ENCODE measurements at regions not wholly inside any gene's neighbourhood (a gene's known extent, or its start where the extent isn't known, plus 50 kb on each side); places are given as distances from the start of the nearest gene placed in this dataset.

- Histone ChIP-seq H3K9me3 (ENCODE audit: control insufficient read depth, insufficient read depth, low read depth, low read length) (no peaks in the 10 kb centered on the region), H3K4me3 (replicated peaks in 1 of 4; ENCODE audit: control extremely low read depth in 1 of 4, insufficient read depth in 1 of 4, low read depth in 3 of 4, low read length in 4 of 4) (no peak overlapping the region), H3K4me2 (ENCODE audit: extremely low read depth, insufficient read depth, low read length) (no peak overlapping the region), H2AFZ (ENCODE audit: low read length) (no peak overlapping the region), H4K20me1 (ENCODE audit: control insufficient read depth, extremely low read depth, insufficient read depth, low read length) (no peaks in the 10 kb centered on the region), H3K27ac (ENCODE audit: insufficient read depth, low read length) (no peak overlapping the region), H3K79me2 (ENCODE audit: control insufficient read depth, insufficient read depth, low read length) (no peaks in the 10 kb centered on the region), H3K36me3 (ENCODE audit: control insufficient read depth, insufficient read depth, low read length) (no peaks in the 10 kb centered on the region), H3K9ac (ENCODE audit: insufficient read depth, low read length) (no peak overlapping the region), H3K27me3 (ENCODE audit: control insufficient read depth, insufficient read depth, low read length) (no peaks in the 10 kb centered on the region), H3K4me1 (ENCODE audit: control insufficient read depth, extremely low read depth, insufficient read depth, low read length) (no peaks in the 10 kb centered on the region)
- TF ChIP-seq EZH2 (IDR thresholded peaks at IDR 0.05; ENCODE audit: low read length, missing control alignments) (no peak), CTCF (conservative IDR thresholded peaks at IDR 0.05 in 1 of 2, IDR thresholded peaks at IDR 0.05 in 1 of 2; ENCODE audit: low read depth in 1 of 2, low read length in 2 of 2) (no peak)
- no peak for DNase-seq (ENCODE audit: low read depth in 2 of 2)
These were observed 65.8 kb upstream of the SOX4 start for GRCh38 chr6:21527731-21528130.

- Histone ChIP-seq H3K9me3 (ENCODE audit: control insufficient read depth, insufficient read depth, low read depth, low read length) (no peaks in the 10 kb centered on the region), H4K20me1 (ENCODE audit: control insufficient read depth, extremely low read depth, insufficient read depth, low read length) (no peaks in the 10 kb centered on the region), H3K27ac (ENCODE audit: insufficient read depth, low read length) (no peak overlapping the region), H3K4me2 (ENCODE audit: extremely low read depth, insufficient read depth, low read length) (no peak overlapping the region), H2AFZ (ENCODE audit: low read length) (no peak overlapping the region), H3K4me1 (ENCODE audit: control insufficient read depth, extremely low read depth, insufficient read depth, low read length) (no peaks in the 10 kb centered on the region), H3K79me2 (ENCODE audit: control insufficient read depth, insufficient read depth, low read length) (no peaks in the 10 kb centered on the region), H3K36me3 (ENCODE audit: control insufficient read depth, insufficient read depth, low read length) (no peaks in the 10 kb centered on the region), H3K9ac (ENCODE audit: insufficient read depth, low read length) (no peak overlapping the region), H3K27me3 (ENCODE audit: control insufficient read depth, insufficient read depth, low read length) (no peaks in the 10 kb centered on the region), H3K4me3 (replicated peaks in 1 of 4; ENCODE audit: control extremely low read depth in 1 of 4, insufficient read depth in 1 of 4, low read depth in 3 of 4, low read length in 4 of 4) (no peak overlapping the region)
- no peak for TF ChIP-seq CTCF (conservative IDR thresholded peaks at IDR 0.05 in 1 of 2, IDR thresholded peaks at IDR 0.05 in 1 of 2; ENCODE audit: low read depth in 1 of 2, low read length in 2 of 2)
- no peak for TF ChIP-seq EZH2 (IDR thresholded peaks at IDR 0.05; ENCODE audit: low read length, missing control alignments)
- no peak for DNase-seq (ENCODE audit: low read depth in 2 of 2)
These were observed 64.1 kb upstream of the SOX4 start for GRCh38 chr6:21529431-21529830.

- no peaks in the 10 kb centered on the region for H4K20me1 ChIP-seq (ENCODE audit: control insufficient read depth, extremely low read depth, insufficient read depth, low read length)
These were observed 62.2 kb upstream of the SOX4 start for GRCh38 chr6:21531393-21531792.

More at GRCh38 chr6:21531393-21531792, 62.2 kb upstream of the SOX4 start:
- no peak overlapping the region for H3K9ac ChIP-seq (ENCODE audit: insufficient read depth, low read length)
- H2AFZ ChIP-seq (ENCODE audit: low read length), result no peak overlapping the region
- no peaks in the 10 kb centered on the region for H3K9me3 ChIP-seq (ENCODE audit: control insufficient read depth, insufficient read depth, low read depth, low read length)
- no peaks in the 10 kb centered on the region for H3K4me1 ChIP-seq (ENCODE audit: control insufficient read depth, extremely low read depth, insufficient read depth, low read length)
- no peak overlapping the region for H3K4me3 ChIP-seq (replicated peaks in 1 of 4; ENCODE audit: control extremely low read depth in 1 of 4, insufficient read depth in 1 of 4, low read depth in 3 of 4, low read length in 4 of 4)
- H3K4me2 ChIP-seq (ENCODE audit: extremely low read depth, insufficient read depth, low read length), result no peak overlapping the region
- H3K36me3 ChIP-seq (ENCODE audit: control insufficient read depth, insufficient read depth, low read length), result no peaks in the 10 kb centered on the region
- no peak overlapping the region for H3K27ac ChIP-seq (ENCODE audit: insufficient read depth, low read length)
- no peak for DNase-seq (ENCODE audit: low read depth in 2 of 2)
- no peaks in the 10 kb centered on the region for H3K27me3 ChIP-seq (ENCODE audit: control insufficient read depth, insufficient read depth, low read length)
- no peak for TF ChIP-seq EZH2 (IDR thresholded peaks at IDR 0.05; ENCODE audit: low read length, missing control alignments)
- TF ChIP-seq CTCF (conservative IDR thresholded peaks at IDR 0.05 in 1 of 2, IDR thresholded peaks at IDR 0.05 in 1 of 2; ENCODE audit: low read depth in 1 of 2, low read length in 2 of 2), result no peak
- H3K79me2 ChIP-seq (ENCODE audit: control insufficient read depth, insufficient read depth, low read length), result no peaks in the 10 kb centered on the region

All from fibroblast of lung (primary cell).